Glutamatergic neuron (in vitro differentiated cells): ENCODE measurements at regions not wholly inside any gene's neighbourhood (a gene's known extent, or its start where the extent isn't known, plus 50 kb on each side); places are given as distances from the start of the nearest gene placed in this dataset.

Experiments
- DNase-seq: peaks from one replicate; pipeline ENCODE4 v3.0.0; 2022
- H3K27ac Mint-ChIP-seq: one replicate; pipeline ENCODE4 v1.8.0; 2020; ENCODE audit warnings: mild to moderate bottlenecking, mixed read lengths, inconsistent platforms; ENCODE audit not compliant: unreplicated experiment
- H3K27me3 Mint-ChIP-seq: one replicate; pipeline ENCODE4 v1.8.0; 2020; ENCODE audit warnings: mild to moderate bottlenecking, moderate library complexity, mixed read lengths, inconsistent platforms; ENCODE audit not compliant: unreplicated experiment
- H3K36me3 Mint-ChIP-seq: one replicate; pipeline ENCODE4 v1.8.0; 2020; ENCODE audit warnings: mild to moderate bottlenecking, mixed read lengths, inconsistent platforms; ENCODE audit not compliant: unreplicated experiment
- H3K4me1 Mint-ChIP-seq: one replicate; pipeline ENCODE4 v1.8.0; 2020; ENCODE audit warnings: mild to moderate bottlenecking, low read depth, mixed read lengths, inconsistent platforms; ENCODE audit not compliant: unreplicated experiment
- H3K4me3 Mint-ChIP-seq: one replicate; pipeline ENCODE4 v1.8.0; 2020; ENCODE audit warnings: mild to moderate bottlenecking, mixed read lengths, inconsistent platforms; ENCODE audit not compliant: unreplicated experiment
- H3K9me3 Mint-ChIP-seq: one replicate; pipeline ENCODE4 v1.8.0; 2020; ENCODE audit warnings: mild to moderate bottlenecking, moderate library complexity, mixed read lengths, inconsistent platforms; ENCODE audit not compliant: unreplicated experiment
- CTCF ChIP-seq: fragments of 200-600 bp; sonication (generic); IDR thresholded peaks from one replicate; pipeline ENCODE4 v1.5.0; 2021; ENCODE audit not compliant: partially characterized antibody, unreplicated experiment

DNA sequence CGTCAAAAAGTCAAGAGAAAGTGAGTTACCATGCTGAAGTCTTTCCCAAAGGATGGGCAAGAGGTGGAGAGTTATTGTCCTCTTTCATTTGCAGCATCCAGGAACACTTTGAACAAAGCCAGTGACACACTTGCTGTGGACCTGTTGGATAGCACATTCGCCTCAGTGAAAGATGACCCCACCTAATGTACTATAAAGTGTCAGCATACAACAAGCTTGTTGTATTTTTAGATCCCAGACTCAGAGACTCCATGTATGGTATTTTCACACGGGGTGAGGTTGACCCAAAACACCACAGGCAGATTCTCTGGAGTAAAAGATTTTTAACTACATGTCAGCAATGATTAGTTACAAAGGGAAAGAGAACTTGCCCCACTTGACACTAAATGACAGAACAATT lies 273.8 kb downstream of the PTBP2 start:
- Mint-ChIP-seq H3K9me3 (peaks cover 3% of the 10 kb centered on the region), H3K4me3 (no peak overlapping the region), H3K27me3 (no peaks in the 10 kb centered on the region), H3K4me1 (no peaks in the 10 kb centered on the region), H3K36me3 (no peaks in the 10 kb centered on the region), H3K27ac (no peak overlapping the region)
- no peak for DNase-seq
- no peak for TF ChIP-seq CTCF

DNA sequence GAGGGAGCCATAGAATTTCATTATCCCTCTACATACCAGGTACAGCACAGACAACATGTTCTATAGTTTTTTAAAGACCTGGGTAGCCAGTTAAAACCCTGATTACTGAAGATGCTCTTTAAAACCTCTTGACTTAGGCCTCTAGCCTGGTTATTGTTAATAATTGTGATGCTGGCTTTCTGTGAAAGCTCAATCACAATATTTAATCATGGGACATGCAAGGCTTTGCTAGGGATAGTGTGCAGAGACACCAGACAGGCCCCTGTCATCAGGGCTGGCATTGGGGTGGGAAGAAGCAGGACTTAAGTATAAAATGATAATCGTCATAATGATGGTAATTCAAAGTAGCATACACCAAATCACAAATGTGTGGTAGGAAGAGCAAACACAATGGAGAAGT lies 274.4 kb downstream of the PTBP2 start:
- Mint-ChIP-seq H3K27me3 (no peaks in the 10 kb centered on the region), H3K27ac (no peak overlapping the region), H3K36me3 (no peaks in the 10 kb centered on the region), H3K9me3 (peaks cover 4% of the 10 kb centered on the region), H3K4me3 (no peak overlapping the region), H3K4me1 (no peaks in the 10 kb centered on the region)
- DNase-seq: no peak
- no peak for TF ChIP-seq CTCF

- Mint-ChIP-seq H3K4me1 (no peaks in the 10 kb centered on the region), H3K9me3 (peaks cover 2% of the 10 kb centered on the region), H3K36me3 (no peaks in the 10 kb centered on the region), H3K27me3 (no peaks in the 10 kb centered on the region), H3K27ac (no peak overlapping the region), H3K4me3 (no peak overlapping the region)
- DNase-seq: no peak
- TF ChIP-seq CTCF: no peak
These were observed 276.1 kb downstream of the PTBP2 start for GRCh38 chr1:96997717-96998116.

GRCh38 chr1:96998466-96998865 lies 276.9 kb downstream of the PTBP2 start:
- Mint-ChIP-seq H3K9me3 (peaks cover 2% of the 10 kb centered on the region), H3K27ac (no peak overlapping the region), H3K27me3 (no peaks in the 10 kb centered on the region), H3K4me1 (no peaks in the 10 kb centered on the region), H3K36me3 (no peaks in the 10 kb centered on the region), H3K4me3 (no peak overlapping the region)
- no peak for DNase-seq
- no peak for TF ChIP-seq CTCF

- Mint-ChIP-seq H3K9me3 (peaks cover 2% of the 10 kb centered on the region), H3K36me3 (no peaks in the 10 kb centered on the region), H3K4me3 (no peak overlapping the region), H3K27ac (no peak overlapping the region), H3K27me3 (no peaks in the 10 kb centered on the region), H3K4me1 (no peaks in the 10 kb centered on the region)
- no peak for TF ChIP-seq CTCF
- no peak for DNase-seq
These were observed 277.6 kb downstream of the PTBP2 start for GRCh38 chr1:96999191-96999590.
